HG03378 (cell line): ENCODE measurements at regions not wholly inside any gene's neighbourhood (a gene's known extent, or its start where the extent isn't known, plus 50 kb on each side); places are given as distances from the start of the nearest gene placed in this dataset.
"Not testable (repeated sequence)": the region's sequence is repeated elsewhere in the genome, so short reads cannot be mapped to it uniquely, and the experiment has no call there.

ENCODE experiments used
- ATAC-seq: cut with Tn5 transposase; IDR thresholded peaks from one replicate; pipeline ENCODE4 v1.9.1; 2021; ENCODE audit warnings: mild to moderate bottlenecking, moderate library complexity; ENCODE audit not compliant: unreplicated experiment

DNA sequence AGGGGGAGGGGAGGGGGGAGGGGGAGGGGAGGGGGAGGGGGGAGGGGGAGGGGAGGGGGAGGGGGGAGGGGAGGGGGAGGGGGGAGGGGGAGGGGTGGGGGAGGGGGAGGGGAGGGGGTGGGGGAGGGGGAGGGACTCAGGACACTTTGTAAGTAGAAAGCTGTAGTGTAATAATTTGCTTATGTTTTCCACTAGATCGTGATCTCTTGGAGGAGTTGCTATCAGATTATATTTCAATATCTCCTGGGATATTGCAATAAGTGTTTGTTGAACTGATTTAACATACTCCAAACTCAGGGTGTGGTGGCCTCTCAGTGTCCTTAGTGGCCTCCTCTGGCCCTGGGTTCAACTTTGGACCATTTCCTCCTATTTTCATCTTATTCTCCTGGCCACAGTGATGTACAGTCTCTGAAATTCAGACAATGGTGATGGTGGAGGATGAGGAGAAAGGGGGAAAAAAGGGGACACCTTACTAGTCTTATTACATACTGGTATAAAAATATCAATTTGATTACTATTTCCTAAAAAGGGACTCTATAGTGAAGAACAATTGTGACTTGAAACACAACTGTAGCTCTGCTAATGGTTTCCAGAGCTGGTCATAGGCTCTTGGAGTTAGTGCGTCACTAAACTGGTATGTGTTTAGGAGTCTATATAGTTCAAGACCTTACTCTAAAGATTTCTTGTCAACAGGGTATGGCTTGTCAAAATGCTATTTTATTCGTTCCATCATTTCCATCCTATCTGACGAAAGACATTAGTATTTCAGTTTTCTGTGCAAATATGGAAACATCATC, 89.6 kb downstream of the DDX1 start:
- no peak for ATAC-seq

DNA sequence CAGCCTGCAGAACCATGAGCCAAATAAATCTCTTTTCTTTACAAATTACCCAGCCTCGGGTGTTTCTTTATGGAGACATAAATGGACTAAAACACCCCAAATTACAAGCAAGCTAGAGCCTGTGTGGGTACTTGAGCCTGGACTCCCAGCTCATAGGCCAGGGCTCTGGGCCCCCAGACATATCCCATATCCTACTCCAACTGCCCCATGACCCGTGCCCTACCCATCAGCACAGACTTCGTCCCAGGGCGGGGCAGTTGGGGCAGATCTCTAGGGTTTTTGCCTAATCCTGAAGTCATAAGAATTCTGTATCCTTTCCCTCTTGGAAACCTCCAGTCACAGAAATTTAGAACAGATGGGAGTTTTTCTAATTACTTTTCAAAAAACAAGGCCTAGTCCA, 90.7 kb downstream of the DDX1 start:
- no peak for ATAC-seq

DNA sequence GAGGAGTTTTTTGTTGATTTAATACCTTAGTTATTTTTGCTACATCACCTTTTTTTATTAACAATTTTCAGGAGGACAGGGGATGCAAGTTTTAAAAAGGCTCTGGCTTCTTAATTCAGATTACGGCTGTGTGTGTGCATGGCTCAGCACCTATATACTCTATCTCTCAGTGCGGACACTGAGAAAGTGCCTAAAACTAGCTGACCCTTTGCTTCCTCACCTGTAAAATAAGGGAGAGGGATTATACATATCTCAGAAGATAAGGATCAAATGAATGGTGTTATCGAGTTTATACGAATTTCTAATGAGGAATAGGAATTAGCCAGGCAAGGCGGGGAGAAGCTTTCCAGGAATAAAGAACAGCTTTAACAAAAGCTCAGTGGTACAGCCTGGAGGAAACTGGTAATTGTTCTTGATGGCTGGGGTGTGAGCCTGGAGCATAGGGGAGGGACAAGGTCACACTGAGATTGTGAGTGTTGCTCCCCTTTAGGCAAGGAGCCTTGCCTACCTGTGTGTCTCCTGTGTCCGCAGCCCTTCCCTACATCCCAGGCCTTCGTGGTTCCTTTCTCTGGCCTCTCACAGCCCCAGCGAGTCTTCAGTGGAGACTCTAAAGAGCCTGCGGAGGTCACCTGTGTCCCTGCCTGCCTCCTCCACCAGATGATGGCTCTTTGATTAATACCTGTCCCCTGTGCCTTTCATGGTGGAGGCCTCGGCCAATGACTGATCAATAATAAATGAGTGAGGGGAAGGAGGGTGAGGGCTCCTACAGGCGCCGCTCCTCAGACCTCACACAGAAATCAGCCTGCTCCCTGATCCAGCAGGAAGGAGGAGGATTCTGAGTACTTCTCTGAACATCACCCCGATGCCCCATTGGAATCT, 92.7 kb downstream of the DDX1 start:
- ATAC-seq = no peak

DNA sequence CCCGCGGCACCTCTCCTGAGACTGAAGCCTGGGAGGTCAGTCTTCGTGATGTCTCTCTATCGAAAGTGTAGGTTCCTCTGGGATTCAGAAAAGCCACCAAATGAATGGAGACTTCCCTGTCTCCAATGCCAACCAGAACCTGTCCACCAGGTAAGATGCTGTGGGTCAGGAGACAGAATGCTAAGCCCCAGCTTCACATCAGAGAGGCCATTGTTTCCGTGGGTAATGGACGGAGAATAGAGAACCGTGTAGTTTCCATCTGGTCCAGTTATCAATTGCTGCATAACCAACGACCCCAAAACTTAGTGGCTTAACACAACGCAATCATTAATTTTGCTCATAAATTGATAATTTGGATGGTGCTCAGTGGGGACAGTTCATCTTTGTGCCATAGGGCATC, 93.5 kb downstream of the DDX1 start:
- ATAC-seq = no peak

DNA sequence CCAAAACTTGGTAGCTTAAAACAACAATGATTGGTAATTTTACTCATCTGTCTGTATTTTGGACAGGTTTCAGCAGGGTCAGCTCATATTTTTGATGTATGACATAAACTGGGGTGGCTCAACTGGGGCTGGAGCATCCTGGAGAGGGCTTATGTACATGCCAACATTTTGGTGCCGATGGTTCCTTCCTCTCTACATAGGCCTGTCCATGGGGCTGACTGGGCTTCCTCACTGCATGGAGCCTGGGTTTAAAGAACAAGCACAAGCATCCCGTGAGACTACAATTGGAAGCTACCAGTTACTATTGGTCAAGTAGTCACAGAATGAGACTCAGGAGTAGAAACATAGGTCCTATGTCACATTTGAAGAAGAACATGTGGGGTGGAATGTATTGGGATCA, 95.0 kb downstream of the DDX1 start:
- ATAC-seq = no peak

DNA sequence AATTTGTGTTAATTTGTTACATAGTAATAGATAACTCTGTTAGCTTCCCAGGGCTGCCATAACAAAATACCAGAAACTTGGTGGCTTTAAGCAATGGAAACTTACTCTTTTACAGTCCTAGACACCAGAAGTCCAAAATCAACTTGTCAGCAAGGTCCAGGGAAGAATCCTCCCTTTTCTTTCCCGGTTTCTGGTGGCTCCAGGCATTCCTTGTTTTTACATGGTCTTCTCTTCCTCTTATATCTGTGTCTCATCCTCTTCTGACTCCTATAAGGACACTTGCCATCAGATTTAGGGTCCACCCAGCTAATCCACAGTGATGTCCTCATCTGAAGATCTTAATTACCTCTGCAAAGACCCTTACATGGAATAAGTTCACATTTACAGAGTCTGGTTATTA, 95.6 kb downstream of the DDX1 start:
- ATAC-seq = no peak

DNA sequence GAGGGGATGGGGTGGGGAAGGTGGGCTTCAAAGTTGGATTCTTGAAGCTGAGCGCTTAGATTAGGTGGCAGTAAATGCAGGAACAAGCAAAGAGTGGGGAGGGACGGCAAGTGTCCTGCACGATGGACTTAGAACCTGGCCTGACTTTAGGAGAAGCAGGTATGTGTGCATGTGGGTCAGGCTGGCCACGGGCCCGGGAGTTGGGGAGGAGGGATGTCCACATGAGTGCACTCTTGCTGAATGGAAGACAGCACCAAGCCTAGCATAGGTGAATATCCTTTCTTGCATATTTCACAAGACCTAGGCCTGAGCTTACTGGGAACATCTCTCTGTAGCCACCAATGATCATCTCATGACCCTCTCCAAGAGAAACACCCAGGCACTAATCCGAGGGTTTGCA, 96.1 kb downstream of the DDX1 start:
- no peak for ATAC-seq

DNA sequence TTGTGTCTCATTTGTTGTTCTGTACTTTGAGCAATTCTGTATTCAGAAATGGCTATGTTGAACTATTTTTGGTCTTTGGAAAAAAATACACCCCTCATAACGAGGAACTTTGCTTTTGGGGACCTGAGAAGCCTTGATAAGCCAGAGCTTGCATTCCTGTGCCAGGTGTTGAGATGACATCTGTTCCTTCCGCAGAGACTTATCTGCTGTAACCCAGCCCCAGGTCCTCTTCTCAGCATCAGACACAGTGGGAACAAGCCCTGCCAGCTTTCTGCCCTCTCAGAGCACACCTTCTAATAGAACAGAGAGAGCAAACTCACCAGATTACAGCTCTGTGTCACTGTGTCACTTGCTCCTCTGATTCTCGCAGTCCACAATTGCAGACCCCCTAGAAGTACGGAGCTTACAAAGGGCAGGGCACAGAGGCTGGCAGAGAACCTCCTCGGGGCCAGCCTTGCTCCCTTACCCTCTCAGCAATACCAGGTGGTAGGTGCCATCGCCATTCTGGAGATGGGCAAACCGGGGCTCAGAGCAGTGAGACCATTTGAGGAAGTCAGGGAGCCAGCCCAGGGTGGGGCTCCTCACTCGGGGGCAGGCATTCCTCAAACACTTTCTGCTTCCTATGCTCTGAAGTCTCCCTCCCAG, 97.4 kb downstream of the DDX1 start:
- no peak for ATAC-seq

DNA sequence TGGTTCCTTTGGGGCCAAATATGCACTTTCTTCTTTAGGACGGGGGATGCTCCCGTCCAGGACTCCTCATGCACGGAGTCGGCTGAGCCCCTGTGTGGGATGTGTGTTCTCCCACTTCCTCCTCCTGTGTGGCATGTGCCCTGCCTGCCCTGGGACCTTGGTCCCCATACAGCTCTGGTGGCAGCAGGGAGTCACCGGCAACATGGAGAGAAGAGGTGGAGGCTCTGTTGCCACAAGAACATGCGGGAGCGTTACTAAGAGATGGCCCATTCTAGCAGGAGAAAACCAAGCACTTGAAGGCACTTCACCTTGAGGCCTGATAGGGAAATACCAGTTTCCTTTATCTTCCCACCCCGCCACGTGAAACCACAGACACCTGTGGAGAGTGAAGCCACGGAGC, 98.0 kb downstream of the DDX1 start:
- no peak for ATAC-seq

DNA sequence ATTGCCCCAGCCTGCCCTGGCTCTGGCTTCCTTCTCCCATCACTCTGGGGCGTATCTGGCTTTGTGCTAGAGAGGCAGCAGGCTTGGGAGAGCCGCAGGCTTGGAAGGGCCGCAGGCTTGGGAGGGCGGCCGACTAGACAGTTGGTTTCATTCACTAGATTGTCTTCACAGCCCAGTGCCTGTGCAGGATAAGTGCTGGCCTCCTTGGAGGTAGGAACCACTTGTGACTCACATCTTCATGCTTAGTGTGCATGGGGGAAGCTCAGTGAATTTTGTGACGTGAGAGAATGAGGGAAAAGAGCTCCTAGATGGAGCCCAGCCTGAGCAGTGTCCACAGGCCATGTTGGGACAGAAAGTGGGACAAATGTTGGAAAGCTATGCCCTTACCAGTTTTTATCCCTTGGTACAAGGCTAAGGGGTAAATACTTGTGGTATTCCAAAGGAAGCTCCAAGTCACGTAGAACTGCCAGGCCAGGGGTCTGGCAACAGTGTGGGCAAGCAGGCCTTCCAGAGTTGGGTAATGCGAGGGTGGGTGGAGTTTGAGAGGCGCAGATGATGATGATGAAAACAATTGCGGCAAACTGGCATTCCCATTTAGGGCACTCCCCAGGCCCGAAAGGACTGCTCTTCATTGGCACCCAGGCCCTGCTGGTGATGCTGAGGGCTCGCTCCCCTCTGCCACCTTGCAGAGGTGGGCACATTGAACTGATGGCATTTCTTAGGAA, 100.1 kb downstream of the DDX1 start:
- no peak for ATAC-seq

DNA sequence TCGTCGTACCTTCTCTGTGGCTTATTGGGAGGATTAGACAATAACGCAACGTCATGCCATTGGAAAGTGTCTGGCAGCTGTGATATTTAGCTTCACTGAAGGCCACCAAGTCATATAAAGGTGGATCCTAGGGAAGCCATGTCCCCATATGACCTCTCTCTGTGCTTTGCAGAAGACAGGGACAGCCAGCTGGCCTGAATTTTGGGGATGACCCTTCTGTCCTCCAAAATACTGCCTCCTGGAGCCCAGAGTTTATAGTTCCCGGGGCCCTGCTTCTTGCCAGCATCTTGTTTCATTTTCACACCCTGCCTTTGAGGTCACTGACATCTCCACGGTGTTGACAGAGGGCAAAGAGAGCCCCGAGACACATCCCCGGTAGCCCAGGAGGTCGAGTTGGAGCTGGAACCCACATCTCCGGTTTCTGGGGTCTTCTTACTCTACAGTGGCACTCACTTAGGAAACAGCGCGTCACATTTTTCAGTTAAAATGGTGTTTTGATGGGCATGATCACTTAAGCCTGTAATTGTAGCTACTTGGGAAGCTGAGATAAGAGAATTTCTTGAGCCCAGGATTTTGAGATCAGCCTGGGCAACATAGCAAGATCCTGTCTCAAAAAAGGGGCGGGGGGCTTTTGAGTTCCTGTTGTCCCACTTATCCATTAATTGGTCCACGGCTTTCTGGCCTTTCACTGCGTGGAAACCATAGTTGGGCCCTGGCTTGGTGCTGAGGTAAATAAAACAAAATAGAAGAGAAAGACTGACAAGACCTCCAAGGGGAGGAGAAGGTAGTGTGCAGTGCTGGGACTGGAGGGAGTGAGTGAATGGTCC, 101.1 kb downstream of the DDX1 start:
- ATAC-seq = no peak

DNA sequence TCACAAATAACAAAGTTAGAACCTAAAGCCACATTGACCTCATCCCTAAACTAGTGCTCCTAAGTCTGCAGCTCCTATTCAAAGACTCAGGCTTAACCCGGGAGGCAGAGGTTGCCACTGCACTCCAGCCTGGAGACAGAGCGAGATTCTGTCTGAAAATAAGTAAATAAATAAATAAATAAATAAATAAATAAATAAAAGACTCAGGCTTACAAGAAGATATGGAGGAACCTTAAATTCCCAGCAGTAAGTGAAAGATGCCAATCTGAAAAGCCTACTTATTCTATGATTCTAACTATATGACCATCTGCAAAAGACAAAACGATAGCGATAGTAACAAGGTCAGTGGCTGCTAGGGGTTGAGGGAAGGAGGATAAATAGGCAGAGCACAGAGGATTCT, 101.7 kb downstream of the DDX1 start:
- ATAC-seq = no peak

DNA sequence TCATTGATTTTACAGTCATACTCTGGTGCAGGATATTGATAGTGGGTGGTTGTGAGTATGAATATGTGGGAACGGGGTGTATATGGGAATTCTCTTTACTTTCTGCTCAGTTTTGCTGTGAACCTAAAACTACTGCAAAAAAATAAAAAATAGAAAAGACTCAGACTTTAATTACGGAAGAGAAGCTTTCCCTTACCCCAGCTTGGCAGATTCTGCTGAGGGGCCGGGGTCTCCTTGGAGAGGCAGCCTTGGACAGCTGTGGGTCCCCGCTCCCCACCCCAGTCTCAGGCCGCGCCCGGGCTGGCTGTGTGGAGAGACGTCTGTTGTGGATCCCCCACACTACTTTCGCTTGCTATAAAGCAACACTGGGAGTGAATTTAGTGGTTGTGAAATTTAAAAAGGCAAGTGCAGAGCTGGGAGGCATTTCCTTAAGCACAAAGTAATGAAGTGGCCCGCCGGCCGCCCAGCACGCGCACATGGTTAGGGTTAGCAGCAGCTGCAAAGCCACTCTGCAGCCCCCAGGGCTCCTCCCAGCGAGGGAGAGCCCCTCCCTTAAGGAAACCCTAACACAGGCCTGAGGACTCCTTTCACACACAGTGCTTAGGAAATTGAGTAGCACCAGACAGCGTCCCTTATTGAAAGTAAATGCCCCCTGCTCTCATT, 102.4 kb downstream of the DDX1 start:
- ATAC-seq = no peak

DNA sequence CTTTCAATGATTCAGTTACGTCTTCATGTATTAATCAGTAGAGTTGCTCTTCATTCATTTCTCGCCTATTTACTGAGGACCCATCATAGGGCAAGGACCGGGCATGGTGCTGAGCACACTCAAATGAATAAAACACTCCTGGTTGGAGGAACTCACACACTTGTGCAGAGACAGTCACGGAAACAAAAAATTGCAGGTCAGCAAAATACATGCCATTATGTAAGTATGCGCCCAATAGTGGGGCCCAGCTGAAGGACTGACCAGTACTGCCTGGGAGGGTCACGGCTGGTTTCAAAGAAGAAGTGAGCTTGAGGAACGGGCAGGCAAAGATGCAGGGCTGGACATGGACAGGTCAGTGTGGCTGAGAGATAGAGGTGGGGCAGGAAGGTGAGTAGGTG, 102.9 kb downstream of the DDX1 start:
- no peak for ATAC-seq

DNA sequence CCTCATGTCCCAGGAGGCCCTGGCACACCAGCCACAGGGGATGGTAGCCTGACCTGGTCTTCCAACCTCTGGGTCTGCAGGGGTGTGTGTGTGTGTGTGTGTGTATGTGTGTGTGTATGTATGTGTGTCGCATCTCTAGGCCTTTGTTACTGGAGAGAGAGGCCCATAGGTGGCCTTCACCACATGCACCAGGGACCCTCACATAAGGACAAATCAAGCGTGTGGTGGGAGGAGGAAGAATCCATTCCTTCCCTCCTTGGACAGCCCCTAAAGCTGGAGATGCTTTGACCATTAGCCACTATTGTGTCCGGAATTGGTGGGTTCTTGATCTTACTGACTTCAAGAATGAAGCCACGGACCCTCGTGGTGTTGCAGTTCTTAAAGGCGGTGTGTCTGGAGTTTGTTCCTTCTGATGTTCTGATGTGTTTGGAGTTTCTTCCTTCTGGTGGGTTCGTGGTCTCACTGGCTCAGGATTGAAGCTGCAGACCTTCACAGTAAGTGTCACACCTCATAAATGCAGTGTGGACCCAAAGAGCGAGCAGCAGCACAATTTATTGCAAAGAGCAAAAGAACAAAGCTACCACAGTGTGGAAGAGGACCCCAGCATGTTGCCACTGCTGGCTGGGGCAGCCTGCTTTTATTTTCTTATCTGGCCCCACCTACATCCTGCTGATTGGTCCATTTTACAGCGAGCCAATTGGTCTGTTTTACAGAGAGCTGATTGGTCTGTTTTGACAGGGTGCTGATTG, 104.1 kb downstream of the DDX1 start:
- ATAC-seq = no peak

DNA sequence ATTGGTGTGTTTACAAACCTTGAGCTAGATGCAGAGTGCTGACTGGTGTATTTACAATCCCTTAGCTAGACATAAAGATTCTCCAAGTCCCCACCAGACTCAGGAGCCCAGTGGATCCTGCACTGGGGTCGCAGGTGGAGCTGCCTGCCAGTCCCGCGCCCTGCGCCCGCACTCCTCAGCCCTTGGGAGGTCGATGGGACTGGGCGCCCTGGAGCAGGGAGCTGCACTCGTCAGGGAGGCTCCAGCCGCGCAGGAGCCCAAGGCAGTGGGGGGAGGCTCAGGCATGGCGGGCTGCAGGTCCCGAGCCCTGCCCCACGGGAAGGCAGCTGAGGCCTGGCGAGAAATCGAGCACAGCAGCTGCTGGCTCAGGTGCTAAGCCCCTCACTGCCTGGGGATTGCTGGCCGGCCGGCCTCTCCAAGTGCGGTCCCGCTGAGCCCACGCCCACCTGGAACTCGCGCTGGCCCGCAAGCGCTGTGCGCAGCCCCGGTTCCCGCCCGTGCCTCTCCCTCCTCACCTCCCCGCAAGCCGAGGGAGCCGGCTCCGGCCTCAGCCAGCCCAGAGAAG, 105.0 kb downstream of the DDX1 start:
- not testable (repeated sequence) for ATAC-seq

DNA sequence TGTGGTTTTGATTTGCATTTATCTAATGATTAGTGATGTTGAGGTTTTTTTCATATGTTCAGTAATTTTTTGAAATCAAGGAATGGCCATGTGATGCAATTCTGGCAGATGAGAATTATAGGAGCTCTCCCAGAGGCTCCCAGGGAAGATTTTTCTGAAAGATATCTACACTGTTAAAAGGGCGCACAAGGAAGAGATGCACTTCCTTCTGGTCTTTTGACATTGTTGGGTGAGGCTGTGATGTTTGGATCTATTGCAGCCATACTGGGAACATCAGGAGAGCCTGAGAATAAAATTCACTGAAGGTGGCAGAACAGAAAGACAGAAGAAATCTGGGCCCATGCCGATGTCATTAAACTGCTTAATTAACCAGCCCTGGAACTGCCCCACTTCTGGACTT, 108.5 kb downstream of the DDX1 start:
- ATAC-seq = no peak

DNA sequence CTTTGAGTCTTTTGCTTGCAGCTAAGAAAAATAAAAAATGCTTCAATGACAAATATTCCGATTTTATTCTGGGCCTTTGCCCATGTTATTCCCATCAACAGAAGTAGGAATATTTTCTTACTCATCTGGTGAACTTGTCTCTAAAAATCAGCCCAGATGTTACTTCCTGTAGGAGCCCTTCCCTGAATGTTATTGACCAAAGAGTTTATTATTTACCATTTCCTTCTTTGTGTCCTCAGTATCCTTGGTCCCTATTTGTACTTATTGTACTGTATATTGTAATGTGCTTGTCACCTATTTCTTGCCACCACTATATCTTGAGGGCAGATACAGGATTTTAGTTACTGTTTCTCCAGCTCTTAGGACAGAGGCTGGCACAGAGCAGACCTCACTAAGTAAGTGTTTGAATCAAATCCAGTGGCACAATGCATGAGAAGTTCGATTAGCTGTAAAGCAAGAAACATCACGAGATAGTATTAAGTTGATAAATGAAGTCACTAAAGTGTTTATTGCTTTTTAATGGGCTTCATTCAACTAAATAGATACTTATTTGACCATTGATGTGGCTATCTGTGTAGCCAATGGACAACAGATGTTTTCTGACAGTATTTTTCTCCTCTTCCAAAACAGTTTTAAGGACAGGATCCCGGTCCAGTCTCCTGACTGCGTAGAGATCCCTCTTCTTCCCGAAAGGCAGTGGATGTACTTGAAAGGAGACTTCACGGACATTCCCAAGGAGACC, 109.1 kb downstream of the DDX1 start:
- ATAC-seq = no peak
